HG03175 (cell line): ENCODE measurements at regions not wholly inside any gene's neighbourhood (a gene's known extent, or its start where the extent isn't known, plus 50 kb on each side); places are given as distances from the start of the nearest gene placed in this dataset.
"Not testable (repeated sequence)": the region's sequence is repeated elsewhere in the genome, so short reads cannot be mapped to it uniquely, and the experiment has no call there.

Experiments used
- ATAC-seq: cut with Tn5 transposase; IDR thresholded peaks from one replicate; pipeline ENCODE4 v1.9.1; 2021; ENCODE audit warnings: mild to moderate bottlenecking, moderate library complexity; ENCODE audit not compliant: unreplicated experiment

GRCh38 chr5:152058267-152058666 lies 133.6 kb upstream of the GLRA1 start:
- ATAC-seq: no peak

- no peak for ATAC-seq
Measured at GRCh38 chr5:152056931-152057330, 132.3 kb upstream of the GLRA1 start.

- ATAC-seq: no peak
Measured at GRCh38 chr5:152052470-152052869, 127.8 kb upstream of the GLRA1 start.

- no peak for ATAC-seq
Measured at GRCh38 chr5:152051499-152052454, 127.1 kb upstream of the GLRA1 start.

GRCh38 chr5:152046361-152046760 lies 121.7 kb upstream of the GLRA1 start:
- no peak for ATAC-seq

GRCh38 chr5:152038856-152039255 lies 114.2 kb upstream of the GLRA1 start:
- ATAC-seq: not testable (repeated sequence)

GRCh38 chr5:152026328-152027024 lies 101.8 kb upstream of the GLRA1 start:
- ATAC-seq: not testable (repeated sequence)

GRCh38 chr5:152016421-152016820 lies 91.8 kb upstream of the GLRA1 start:
- no peak for ATAC-seq

- ATAC-seq: no peak
Measured at GRCh38 chr5:152007653-152008335, 83.1 kb upstream of the GLRA1 start.

- ATAC-seq: no peak
Measured at GRCh38 chr5:152004095-152004494, 79.4 kb upstream of the GLRA1 start.
